ACHN (cell line): ENCODE measurements at regions not wholly inside any gene's neighbourhood (a gene's known extent, or its start where the extent isn't known, plus 50 kb on each side); places are given as distances from the start of the nearest gene placed in this dataset.

Source experiments
- DNase-seq: peaks from one replicate; pipeline ENCODE4 v3.0.0-alpha.2; 2015
- in situ Hi-C: cut with HindIII; loops from 2 replicates; pipeline ENCODE4 v1.10.0; 2017; ENCODE audit warnings: low sequenced_read_pairs, low pct_ligation_motif_present, low pct_unique_long_range_greater_than_20kb

DNA sequence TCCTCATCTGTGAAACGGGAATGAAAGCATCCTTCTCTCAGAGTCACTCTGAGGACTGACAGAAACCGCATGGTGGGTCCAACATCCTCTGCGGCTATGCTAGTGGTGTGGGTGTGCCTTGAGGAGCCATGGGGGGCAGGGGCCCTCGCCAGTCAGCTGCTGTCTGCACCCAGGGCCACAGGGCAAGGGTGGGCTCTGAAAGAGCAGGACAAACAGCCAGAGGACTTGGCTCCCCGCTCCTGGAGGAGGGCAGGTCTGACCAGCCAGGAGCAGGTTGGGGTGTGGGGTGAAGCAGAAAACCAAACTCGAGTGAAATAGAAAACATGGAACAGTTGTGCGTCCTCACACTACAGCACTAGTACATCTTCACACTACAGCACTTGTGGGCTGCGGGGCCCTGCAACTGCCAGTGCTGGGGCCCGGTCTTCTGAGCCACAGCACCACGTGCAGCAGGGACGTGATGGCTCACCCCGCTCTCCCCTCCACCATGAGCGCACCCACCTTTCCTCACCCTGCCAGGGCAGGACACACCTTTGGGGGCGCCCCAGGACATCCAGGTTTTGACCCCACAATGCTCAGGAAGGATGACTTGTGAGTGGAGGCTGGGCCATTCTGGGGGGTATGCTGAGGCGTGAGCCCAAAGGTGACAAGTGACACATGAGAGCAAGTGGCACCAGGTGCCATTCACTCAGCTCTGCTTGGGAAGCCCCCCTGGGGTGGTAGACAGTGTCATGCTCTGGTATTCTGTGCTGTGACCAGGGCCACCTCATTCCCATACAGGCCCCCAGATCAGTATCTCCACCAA lies 96.1 kb upstream of the RET start:
- no peak for DNase-seq
- in situ Hi-C loops = no loop called here

DNA sequence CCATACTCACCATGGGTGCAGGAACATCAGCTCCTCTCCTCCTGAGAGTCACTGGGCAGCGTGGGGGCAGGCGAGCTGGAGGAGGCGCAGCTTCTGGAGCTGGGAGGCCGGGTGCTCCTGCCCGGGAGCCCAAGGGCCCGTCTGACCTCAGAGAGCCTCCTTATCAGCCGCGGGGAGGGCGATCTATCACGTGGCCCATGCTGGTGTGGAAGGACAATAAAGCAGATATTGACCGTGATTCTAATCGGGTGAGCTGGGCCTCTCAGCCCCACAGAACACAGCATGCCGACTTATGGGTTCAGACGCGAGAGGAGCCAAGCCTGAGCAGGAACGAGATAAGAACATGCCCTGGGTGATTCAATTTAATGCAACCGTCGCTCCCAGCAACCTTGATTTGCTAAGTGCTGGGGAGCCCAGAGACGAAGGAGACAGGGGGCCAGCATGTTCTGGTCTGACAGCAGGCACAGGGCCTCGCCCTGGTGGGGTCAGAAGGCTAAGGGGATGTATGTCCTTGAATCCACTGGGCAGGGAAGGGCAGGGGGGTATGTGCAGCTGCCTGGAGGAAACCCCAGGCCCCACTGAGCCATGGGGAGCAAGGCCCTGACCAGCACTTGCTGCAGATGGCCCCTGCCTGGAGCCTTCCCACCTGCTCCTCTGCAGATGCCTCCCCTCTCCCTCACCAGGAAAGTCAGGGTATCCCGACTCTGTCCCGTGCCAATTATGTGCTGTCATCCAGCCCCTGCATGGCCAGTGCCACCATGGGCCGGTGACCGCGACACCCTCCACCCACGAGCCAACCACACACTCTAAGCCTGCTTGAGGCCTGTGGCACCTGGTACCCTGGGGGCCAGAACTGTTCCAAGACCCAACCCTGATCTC lies 95.3 kb upstream of the RET start:
- in situ Hi-C loops = no loop called here
- DNase-seq = no peak

DNA sequence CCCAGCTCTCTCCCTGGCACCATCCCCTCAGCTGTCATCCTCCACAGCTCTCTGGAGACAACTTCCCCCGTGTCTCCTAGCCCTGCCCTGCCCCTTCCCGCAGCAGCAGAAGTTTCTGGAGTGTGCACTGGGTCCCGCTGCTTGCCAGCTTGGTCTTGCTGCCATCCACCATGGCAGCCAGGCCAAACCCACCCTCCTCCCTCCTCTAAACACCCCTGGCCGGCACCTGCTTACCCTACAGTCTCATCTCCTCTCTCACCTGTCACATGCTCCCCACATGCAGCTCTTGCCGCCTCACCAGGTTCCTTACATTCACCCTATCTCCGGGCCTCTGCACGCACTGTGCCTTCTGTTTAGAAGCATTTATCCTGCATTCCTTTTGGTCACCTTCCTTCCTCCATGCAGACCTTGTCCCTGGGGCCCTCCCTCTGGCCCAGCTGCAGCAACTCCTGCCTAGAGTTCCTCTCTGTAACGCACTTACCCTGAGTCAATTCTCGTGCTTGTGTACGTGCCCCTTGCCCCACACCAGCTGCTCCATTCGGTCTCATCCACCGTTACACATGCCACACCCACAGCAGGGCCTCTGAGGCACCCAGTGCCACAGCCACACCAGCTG lies 93.9 kb upstream of the RET start:
- DNase-seq = no peak
- in situ Hi-C loops = no loop called here

DNA sequence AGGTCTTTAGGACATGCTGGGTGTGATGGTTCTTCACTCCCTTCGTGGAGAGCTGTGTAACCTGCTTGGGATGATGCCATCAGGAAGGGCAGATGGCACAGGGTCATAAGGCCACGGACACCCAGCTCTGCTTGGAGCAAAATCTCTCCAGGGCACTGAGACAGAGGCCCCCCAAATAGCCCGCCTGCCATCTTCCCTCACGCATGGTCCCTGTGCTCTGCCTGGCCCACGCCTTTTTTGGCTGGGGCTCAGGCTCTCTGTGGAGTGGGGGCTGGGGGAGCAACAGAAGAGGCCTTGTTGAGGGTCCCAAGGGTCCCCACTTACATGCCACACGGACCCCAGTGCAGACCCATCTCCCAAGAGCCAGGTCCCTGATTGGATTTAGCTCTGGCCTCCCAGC lies 93.3 kb upstream of the RET start:
- in situ Hi-C loops = no loop called here
- no peak for DNase-seq

DNA sequence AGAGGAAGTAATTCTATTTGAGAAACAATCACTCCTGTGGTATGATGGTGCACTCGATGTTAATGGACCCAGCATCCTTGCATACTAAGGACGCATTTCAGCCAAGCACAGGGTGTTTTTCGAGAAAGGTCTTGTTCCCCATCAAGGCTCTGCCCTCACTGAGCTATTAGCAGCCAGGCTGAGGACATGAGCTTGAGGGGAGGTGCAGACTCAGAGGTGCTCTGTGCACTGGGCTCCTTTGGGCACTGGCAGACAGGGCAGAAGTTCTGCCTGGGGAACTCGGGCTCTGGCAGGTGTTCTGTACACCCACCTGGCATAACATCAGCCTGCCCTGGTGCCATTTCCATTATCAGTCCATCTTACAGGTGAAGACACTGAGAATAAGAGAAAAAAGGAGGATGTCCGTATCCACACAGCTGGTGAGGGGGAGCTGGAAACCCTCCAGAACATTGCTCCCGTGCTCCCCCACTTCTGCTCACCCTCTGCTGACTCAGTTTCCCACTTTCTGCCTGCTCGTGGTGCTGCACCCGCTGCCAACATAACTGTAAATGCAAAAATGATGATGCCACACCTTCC lies 92.7 kb upstream of the RET start:
- no peak for DNase-seq
- in situ Hi-C loops = no loop called here

DNA sequence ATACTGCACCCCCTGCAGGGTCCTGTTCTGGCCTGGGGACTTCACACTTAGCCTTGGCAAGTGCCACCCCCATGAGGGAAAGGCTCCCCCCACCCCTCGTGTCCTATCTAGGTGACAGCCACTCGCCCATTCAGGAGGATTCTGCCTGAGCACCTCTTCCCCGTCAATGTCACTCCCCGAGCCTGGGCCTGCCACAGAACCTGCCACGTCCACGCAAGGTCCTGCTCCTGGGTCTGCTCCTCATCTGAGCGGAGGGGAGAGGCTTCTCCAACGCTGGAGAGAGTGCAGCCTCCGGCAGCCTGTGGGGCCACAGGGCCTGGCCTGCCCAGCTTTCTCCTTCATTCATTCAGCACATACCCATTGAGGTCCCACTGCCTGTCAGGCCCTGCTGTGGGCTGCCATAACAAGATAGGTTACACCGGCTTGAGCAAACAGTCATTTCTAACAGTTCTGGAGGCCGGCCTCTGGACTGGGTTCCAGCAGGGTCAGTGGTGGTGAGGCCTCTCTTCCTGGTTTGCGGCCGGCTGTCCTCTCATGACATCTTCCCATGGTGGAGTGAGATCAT lies 92.0 kb upstream of the RET start:
- in situ Hi-C loops = no loop called here
- DNase-seq = no peak

DNA sequence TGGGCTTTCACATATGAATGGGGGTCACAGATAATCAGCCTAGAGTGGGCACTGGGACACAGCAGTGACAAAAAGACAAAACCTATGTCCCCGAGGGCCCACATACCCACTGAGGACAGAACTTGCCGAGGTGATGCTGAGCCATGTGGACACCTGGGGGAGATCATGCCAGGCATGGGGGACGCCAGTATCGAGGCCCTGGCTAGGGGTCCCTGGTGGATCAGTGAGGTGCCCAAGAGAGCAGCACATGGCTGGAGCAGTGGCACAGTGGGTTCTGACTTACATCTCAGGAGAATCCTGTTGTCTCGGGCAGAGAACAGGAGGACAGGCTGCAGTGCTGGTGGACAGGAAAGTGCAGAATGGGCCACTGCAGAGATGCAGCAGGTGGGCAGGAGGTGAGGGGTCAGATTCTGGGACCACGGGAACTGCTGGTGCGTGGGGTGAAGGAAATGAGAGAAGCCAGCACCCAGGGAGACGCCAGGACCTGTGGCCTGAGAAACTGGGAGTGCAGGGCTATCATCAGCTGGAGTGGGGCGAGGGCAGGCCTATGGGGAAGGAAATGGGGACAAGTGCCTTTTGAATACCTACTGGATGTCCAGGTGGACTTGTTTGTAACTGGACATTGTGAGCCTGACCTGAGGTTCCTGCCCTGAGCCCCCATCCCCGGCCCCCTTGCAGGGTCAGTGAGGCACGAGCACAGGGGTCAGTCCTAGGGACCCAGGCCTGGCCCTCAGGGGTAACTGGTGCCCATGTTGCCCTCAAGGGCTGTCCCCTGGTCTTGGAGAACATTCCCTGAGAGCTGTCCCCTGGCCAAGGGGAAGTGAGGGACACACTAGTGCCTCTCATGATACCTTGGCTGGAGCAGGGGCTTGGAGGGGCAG lies 91.2 kb upstream of the RET start:
- no peak for DNase-seq
- in situ Hi-C loops = no loop called here

DNA sequence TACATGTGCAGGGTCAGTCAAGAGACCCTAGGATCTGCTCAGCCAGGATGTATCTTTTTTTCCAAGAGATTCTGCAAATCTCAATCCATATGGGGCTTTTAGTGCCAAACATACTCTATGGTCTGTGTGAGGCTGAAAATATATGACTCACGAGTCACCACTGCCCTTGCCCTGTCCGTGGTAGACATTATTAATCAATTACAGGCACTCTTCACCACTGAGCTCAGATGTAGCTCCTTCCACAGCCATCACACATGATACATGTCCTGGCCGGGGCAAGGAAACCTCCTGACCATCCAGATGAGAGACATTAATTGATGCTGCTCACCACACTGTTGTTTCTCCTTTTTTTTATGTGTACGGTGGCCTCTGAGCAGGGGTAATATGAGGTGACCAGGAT lies 90.2 kb upstream of the RET start:
- in situ Hi-C loops = no loop called here
- no peak for DNase-seq

DNA sequence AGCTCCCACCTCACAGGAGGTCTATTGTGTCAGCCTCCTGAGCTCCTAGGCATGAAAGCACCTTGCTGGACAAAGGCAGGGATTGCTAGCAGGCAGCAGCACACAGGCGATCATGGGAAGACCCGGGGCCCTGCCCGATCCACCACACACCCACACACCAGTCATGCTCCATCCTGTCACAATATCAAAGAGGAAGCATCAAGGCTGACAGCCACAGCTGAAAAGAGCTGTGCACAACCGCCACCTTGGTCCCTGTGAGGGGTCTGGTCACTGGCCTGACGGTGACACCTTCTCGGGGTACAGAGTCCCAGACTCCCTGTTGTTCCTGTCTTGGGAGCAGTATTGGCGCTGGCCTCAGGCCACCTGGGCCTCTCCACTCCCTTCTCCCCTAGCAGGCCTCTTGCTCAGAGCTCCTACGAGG lies 89.7 kb upstream of the RET start:
- no peak for DNase-seq
- in situ Hi-C loops = no loop called here

DNA sequence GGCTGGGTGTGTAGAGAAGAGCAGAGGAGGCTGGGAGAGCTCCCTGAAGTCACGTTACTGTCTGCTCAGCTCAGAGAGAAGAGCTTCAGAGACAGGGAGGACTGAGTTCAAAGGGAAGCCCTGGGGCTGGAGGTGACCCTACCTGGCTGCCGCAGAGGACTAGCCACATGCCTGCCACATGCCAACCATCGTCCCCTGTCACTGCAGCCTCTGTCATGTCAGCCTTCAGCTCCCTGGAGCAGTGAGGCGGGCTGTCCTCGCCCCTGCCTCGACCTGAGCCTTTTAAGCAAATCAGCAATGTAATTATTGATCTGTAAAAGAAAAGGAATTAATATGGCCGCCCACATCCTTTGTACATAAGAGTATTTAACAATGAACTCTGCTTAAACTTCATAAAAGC lies 89.3 kb upstream of the RET start:
- in situ Hi-C loops = no loop called here
- DNase-seq = no peak

DNA sequence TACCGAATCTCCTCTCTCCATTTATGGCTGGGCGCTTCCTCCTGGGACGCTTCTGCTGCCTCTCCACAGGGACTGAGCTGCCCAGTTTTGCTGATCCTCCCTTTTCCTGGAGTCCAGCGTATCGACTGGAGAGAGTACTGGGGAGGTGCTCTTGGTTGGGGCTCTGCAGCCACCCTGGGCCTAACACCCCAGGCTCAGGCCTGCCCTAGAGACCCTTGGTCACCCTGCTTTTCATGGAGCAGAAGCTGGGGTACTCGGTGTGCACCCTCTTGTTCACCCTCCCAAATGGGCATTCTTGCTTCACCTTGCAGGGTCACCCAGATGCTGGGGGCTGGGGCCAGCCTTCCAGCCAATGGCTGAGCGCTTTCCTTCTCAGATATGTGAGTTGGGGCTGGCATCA lies 88.8 kb upstream of the RET start:
- in situ Hi-C loops = no loop called here
- DNase-seq = no peak

DNA sequence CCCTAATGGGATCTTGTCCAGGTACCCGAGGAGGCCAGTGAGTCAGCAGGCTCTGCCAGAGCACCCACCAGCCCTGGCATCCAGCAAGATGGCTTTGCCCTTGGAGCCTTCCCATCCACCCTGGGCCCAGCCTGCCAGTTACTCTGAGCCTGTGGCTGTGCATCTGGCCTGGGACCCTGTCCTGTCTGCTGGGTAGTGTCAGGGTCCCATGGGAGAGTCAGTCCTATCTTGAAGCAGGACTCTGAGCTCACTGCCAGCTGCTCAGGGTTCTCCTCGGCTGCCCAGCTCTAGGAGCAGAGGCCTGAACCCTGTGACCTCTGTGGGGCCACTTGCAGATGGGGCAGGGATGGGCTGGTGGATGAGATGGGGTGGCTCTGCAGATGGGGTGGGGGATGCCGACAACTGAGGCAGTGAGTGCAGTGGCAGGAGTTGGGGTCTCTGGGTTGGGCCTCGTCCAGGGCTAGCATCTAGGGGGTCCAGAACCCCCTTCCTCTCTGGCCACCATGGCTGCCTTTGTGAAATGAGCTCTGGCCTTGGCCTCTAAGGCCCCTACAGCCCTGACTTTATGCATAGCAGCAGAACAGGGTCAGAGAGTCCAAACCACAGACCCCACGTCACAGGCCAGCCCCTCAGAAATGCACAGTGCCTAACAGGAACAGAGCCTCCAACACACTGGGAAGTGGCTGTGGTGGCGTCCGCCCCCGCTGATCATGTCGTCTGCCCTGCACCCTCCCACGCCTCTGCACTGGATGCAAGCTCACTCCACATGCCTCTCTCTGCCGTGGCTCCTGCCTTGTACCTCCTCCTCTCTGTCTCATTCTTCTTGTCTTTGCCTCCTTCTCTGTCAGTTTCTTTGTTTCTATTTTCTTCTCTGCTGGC lies 88.1 kb upstream of the RET start:
- in situ Hi-C loops = no loop called here
- no peak for DNase-seq

DNA sequence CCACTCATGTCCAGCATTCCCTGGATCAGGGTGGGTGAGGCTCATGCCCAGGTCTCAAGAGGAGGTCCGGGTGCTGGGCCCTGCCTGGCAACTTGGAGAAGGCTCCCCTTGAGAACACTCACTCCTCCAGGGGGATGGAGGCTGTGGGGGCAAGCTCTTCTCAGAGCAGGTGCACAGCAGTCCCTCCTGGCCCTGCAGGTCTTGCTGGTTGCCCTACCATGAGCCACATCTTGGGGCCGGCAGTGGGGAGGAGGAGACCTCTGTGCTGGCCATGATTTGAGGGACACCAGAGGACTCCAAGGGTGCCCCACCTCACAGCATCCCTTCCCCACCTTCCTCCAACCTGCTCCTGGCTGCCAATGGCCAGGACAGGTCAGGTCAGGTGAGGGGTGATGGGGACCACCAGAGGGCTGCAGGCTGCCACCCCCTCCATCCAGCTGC lies 87.4 kb upstream of the RET start:
- no peak for DNase-seq
- in situ Hi-C loops = no loop called here

DNA sequence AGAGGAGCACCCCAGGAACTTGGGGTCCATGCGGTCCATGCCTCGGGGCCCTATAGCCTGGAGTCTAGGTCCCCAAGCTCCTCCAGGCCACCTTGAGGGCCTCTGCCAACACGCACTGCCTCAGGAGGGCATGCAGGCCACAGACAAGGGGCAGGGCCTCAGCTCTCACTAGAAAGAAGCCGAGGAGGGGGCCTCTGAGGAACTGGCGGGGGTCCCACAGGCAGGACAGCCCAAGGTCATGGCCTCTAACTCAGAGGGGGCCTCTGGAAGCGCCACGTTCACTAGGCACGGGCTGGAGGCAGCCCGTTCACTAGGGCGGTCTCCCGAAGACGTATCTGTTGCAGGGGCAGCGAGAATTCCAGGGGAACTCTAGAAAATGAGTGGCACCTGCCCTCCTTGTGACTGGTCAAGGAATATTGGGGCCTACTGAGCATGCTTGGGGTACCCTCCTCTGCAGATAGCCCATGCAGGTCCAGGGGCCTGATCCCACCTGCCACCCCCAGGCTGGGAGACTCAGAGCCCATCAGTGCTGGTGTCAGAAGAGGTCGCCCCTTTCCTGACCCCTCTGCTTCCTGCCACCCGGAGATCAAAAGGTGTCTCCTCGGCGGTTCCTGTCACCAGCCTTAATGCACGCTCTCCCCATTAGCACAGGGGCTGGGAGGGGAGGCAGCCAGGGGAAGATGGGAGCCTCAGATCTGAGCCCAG lies 86.7 kb upstream of the RET start:
- in situ Hi-C loops = no loop called here
- no peak for DNase-seq

DNA sequence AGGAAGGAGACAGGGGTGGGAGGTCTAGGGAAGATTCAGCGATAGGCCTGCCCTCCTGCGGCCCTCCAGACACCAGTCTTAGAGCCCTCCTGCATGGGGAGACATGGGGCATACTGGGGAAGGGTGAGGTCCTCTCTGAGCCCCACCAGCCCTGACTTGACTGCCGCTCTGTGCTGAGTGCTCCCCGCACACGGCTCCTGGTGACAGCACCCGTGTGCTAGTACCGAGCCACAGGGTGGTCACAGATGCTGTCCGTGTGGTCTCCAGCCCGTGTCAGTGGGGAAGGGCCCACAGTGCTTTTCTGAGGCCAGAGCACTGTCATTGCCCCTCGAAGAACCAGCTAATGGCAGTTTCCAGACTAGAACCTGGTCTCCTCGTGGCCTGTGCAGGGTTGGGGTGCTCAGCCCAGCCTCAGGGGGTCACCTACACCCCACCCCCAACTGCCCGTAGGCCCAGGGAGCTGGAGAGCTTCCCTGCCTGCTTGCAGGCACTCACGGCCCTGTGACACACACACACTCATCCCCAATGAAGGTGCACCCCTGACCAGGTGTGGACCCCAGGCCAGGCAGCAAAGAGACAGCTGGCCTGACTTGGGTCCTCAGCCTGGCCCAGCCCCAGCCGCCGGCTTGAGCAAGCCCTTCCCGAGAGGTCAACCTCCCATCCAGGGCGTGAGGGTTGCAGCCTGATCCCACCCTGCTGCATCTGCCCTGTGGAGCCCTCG lies 86.0 kb upstream of the RET start:
- no peak for DNase-seq
- in situ Hi-C loops = no loop called here
